DND-41 (cell line): ENCODE measurements at regions not wholly inside any gene's neighbourhood (a gene's known extent, or its start where the extent isn't known, plus 50 kb on each side); places are given as distances from the start of the nearest gene placed in this dataset.

ENCODE experiments used
- ATAC-seq: fragments of 200-7000 bp; cut with Tn5 transposase; 3 replicates; pipeline ENCODE4 v1.9.1; 2021; ENCODE audit warnings: low read depth; ENCODE audit not compliant: insufficient read depth
- DNase-seq: peaks from one replicate; pipeline ENCODE4 v3.0.0-alpha.2; 2020
- H2AFZ ChIP-seq: 2 replicates; pipeline ENCODE4 v1.6.0; 2012; ENCODE audit warnings: low read depth, low read length
- H3K27ac ChIP-seq: 2 replicates; pipeline ENCODE4 v1.5.1; 2012; ENCODE audit warnings: low read length, inconsistent platforms
- H3K27me3 ChIP-seq: fragments of 200-600 bp; sonication (generic); 2 replicates; pipeline ENCODE4 v1.6.0; 2012; ENCODE audit warnings: low read length, mild to moderate bottlenecking, inconsistent platforms; ENCODE audit not compliant: insufficient read depth, poor library complexity
- H3K36me3 ChIP-seq: 2 replicates; pipeline ENCODE4 v1.5.1; 2012; ENCODE audit warnings: low read length, inconsistent platforms; ENCODE audit not compliant: insufficient read depth
- H3K4me1 ChIP-seq: 2 replicates; pipeline ENCODE4 v1.5.1; 2012; ENCODE audit warnings: mild to moderate bottlenecking, low read length; ENCODE audit not compliant: insufficient read depth
- H3K4me2 ChIP-seq: 2 replicates; pipeline ENCODE4 v1.6.0; 2012; ENCODE audit warnings: mild to moderate bottlenecking, moderate library complexity, low read length, inconsistent platforms; ENCODE audit not compliant: insufficient read depth
- H3K4me3 ChIP-seq, 2 experiments: fragments of 200-600 bp in 1 of 2; shearing (Covaris generic) in 1 of 2; 2 replicates each; pipeline ENCODE4 v1.5.1; 2012 to 2016; ENCODE audit warnings: inconsistent platforms in 2 of 2, low read length in 2 of 2, mild to moderate bottlenecking in 2 of 2, low read depth in 1 of 2, moderate library complexity in 1 of 2
- H3K79me2 ChIP-seq: 2 replicates; pipeline ENCODE4 v1.6.0; 2012; ENCODE audit warnings: low read length, inconsistent platforms; ENCODE audit not compliant: insufficient read depth
- H3K9ac ChIP-seq: 2 replicates; pipeline ENCODE4 v1.6.0; 2012; ENCODE audit warnings: low read depth, mild to moderate bottlenecking, inconsistent platforms, low read length, moderate library complexity
- H3K9me3 ChIP-seq: 2 replicates; pipeline ENCODE4 v1.5.1; 2012; ENCODE audit warnings: low read length, moderate library complexity, mild to moderate bottlenecking, inconsistent platforms; ENCODE audit not compliant: insufficient read depth, severe bottlenecking
- H4K20me1 ChIP-seq: 2 replicates; pipeline ENCODE4 v1.6.0; 2012; ENCODE audit warnings: low read length; ENCODE audit not compliant: insufficient read depth
- CTCF ChIP-seq: IDR thresholded peaks from 2 replicates; pipeline ENCODE4 v1.5.1; 2012; ENCODE audit warnings: borderline replicate concordance, low read length, moderate library complexity, mild to moderate bottlenecking; ENCODE audit not compliant: poor library complexity, severe bottlenecking; ENCODE audit errors: extremely low read depth
- EZH2 ChIP-seq: IDR thresholded peaks from 3 replicates; pipeline ENCODE4 v1.6.1; 2012; ENCODE audit warnings: borderline replicate concordance, low read depth, mild to moderate bottlenecking, moderate library complexity, low read length, inconsistent platforms; ENCODE audit not compliant: severe bottlenecking

GRCh38 chr5:105506692-105507277 lies 1944.2 kb upstream of the NUDT12 start:
- Histone ChIP-seq H3K27ac (no peak overlapping the region), H4K20me1 (no peaks in the 10 kb centered on the region), H3K79me2 (no peaks in the 10 kb centered on the region), H3K9me3 (no peaks in the 10 kb centered on the region), H3K9ac (no peak overlapping the region), H3K36me3 (no peaks in the 10 kb centered on the region), H3K4me2 (no peak overlapping the region), H3K4me3 (no peak overlapping the region), H2AFZ (no peak overlapping the region), H3K27me3 (no peaks in the 10 kb centered on the region), H3K4me1 (no peaks in the 10 kb centered on the region)
- ATAC-seq (no peak), DNase-seq (no peak)
- no peak for TF ChIP-seq EZH2
- TF ChIP-seq CTCF = peak; percentile 22

GRCh38 chr5:105503950-105504349 lies 1941.4 kb upstream of the NUDT12 start:
- H3K27ac ChIP-seq = no peak overlapping the region
- no peak overlapping the region for H2AFZ ChIP-seq
- TF ChIP-seq CTCF = no peak
- no peak for TF ChIP-seq EZH2
- no peak overlapping the region for H3K9ac ChIP-seq
- no peak for DNase-seq
- no peaks in the 10 kb centered on the region for H3K79me2 ChIP-seq
- no peak overlapping the region for H3K4me2 ChIP-seq
- H3K9me3 ChIP-seq = no peaks in the 10 kb centered on the region
- no peak overlapping the region for H3K4me3 ChIP-seq
- no peaks in the 10 kb centered on the region for H3K4me1 ChIP-seq
- no peaks in the 10 kb centered on the region for H3K36me3 ChIP-seq
- H4K20me1 ChIP-seq = no peaks in the 10 kb centered on the region
- H3K27me3 ChIP-seq = no peaks in the 10 kb centered on the region
- no peak for ATAC-seq

GRCh38 chr5:105501315-105501714 lies 1938.7 kb upstream of the NUDT12 start:
- Histone ChIP-seq H3K4me2 (no peak overlapping the region), H3K9ac (no peak overlapping the region), H3K36me3 (no peaks in the 10 kb centered on the region), H3K79me2 (no peaks in the 10 kb centered on the region), H3K9me3 (no peaks in the 10 kb centered on the region), H3K27ac (no peak overlapping the region), H3K4me1 (no peaks in the 10 kb centered on the region), H4K20me1 (no peaks in the 10 kb centered on the region), H3K27me3 (no peaks in the 10 kb centered on the region), H2AFZ (no peak overlapping the region), H3K4me3 (no peak overlapping the region)
- no peak for DNase-seq
- ATAC-seq = no peak
- TF ChIP-seq CTCF (no peak), EZH2 (no peak)

- Histone ChIP-seq H3K79me2 (no peaks in the 10 kb centered on the region), H4K20me1 (no peaks in the 10 kb centered on the region), H3K4me1 (no peaks in the 10 kb centered on the region), H3K27ac (no peak overlapping the region), H3K36me3 (no peaks in the 10 kb centered on the region), H3K9ac (no peak overlapping the region), H3K4me3 (no peak overlapping the region), H3K9me3 (no peaks in the 10 kb centered on the region), H2AFZ (no peak overlapping the region), H3K4me2 (no peak overlapping the region), H3K27me3 (no peaks in the 10 kb centered on the region)
- DNase-seq = no peak
- TF ChIP-seq EZH2 = no peak
- TF ChIP-seq CTCF = no peak
- ATAC-seq = no peak
Measured at GRCh38 chr5:105475401-105475800, 1912.8 kb upstream of the NUDT12 start.
